Choroid plexus epithelial cell (primary cell): ENCODE measurements at regions not wholly inside any gene's neighbourhood (a gene's known extent, or its start where the extent isn't known, plus 50 kb on each side); places are given as distances from the start of the nearest gene placed in this dataset.

ENCODE experiments used
- DNase-seq: peaks from one replicate; pipeline ENCODE4 v3.0.0-alpha.2; 2010; ENCODE audit warnings: low read depth
- H3K4me3 ChIP-seq: 2 replicates; pipeline ENCODE4 v1.5.1; 2011; ENCODE audit warnings: low read depth, mild to moderate bottlenecking, control low read depth, low read length, moderate library complexity
- TF ChIP-seq, protein P1 (sequence below): conservative IDR thresholded peaks from 2 replicates; pipeline ENCODE4 v1.5.1; 2011; ENCODE audit warnings: low read depth, mild to moderate bottlenecking, control low read depth, inconsistent platforms, low read length, moderate library complexity

DNA sequence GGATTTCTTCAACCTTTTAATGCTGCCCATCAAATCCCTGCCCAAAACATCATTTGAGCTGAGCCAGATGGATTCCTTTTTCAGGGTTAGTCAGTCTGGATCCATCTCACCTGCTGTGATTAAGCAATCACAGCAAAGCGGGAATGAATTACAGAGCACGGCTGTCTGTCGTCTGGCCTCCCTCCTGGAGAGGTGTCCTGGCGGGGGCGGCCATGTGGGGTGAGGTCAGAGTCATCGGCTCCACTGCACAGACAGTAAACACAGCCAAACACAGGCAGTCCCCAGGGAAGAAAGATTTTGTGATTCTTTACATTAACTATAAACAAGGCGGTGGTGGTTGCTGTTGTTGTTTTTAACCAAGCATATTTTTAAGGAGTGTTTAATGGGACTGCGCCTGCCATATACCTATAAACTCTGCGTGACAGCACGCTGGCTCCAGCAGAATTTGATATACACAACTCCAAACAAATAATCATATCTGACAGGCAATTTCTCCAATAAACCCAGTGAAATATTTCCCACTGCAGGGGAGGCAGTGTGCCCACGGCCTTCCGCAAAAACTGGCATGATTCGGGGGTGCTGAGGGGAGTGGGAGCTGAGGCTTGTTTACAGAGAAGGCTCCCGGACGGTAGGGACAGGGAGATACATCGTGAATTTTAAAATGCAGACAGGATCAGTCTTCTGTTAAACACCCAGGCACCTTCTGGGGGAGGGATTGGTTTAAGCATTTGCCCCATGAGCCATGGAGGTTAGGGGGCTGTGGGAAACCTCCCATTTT is 232.0 kb upstream of the PMEPA1 start:
- peak; percentile 4 for DNase-seq
- TF ChIP-seq, protein P1, sequence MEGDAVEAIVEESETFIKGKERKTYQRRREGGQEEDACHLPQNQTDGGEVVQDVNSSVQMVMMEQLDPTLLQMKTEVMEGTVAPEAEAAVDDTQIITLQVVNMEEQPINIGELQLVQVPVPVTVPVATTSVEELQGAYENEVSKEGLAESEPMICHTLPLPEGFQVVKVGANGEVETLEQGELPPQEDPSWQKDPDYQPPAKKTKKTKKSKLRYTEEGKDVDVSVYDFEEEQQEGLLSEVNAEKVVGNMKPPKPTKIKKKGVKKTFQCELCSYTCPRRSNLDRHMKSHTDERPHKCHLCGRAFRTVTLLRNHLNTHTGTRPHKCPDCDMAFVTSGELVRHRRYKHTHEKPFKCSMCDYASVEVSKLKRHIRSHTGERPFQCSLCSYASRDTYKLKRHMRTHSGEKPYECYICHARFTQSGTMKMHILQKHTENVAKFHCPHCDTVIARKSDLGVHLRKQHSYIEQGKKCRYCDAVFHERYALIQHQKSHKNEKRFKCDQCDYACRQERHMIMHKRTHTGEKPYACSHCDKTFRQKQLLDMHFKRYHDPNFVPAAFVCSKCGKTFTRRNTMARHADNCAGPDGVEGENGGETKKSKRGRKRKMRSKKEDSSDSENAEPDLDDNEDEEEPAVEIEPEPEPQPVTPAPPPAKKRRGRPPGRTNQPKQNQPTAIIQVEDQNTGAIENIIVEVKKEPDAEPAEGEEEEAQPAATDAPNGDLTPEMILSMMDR, result no peak

GRCh38 chr20:57940868-57941522 is 231.2 kb upstream of the PMEPA1 start:
- TF ChIP-seq, protein P1, result no peak
- no peak for DNase-seq
- H3K4me3 ChIP-seq, result no peak overlapping the region

More for the DNA sequence above, 232.0 kb upstream of the PMEPA1 start:
- H3K4me3 ChIP-seq, result no peak overlapping the region

DNA sequence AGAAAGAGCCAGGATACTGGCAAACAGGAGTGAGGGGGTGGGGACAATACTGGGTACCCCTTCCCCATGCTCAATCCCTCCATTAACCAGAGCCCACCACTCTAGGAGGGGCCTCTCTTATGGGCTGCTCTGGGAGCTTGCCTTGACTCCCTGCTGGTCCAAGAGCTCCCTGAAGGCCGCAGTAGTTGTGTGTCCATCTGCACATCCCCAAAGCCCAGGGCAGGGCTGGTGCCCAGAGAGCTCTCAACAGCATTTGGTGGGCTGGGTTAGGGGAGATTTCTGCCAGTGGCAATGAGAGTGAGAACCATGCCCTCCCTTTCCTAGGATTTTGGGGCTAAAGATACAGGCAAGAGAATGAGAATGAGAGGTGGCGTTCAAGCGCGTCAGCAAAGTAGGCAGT is 230.6 kb upstream of the PMEPA1 start:
- TF ChIP-seq, protein P1, result no peak
- no peak for DNase-seq
- no peak overlapping the region for H3K4me3 ChIP-seq

GRCh38 chr20:57939499-57939898 is 229.7 kb upstream of the PMEPA1 start:
- DNase-seq, result no peak
- TF ChIP-seq, protein P1, result no peak

GRCh38 chr20:57938158-57939108 is 228.6 kb upstream of the PMEPA1 start:
- TF ChIP-seq, protein P1, result no peak
- peak; percentile 8 for DNase-seq
- no peak overlapping the region for H3K4me3 ChIP-seq

More at GRCh38 chr20:57939499-57939898, 229.7 kb upstream of the PMEPA1 start:
- H3K4me3 ChIP-seq, result no peak overlapping the region

- no peak for DNase-seq
- no peak overlapping the region for H3K4me3 ChIP-seq
- TF ChIP-seq, protein P1, result no peak
These were observed 227.0 kb upstream of the PMEPA1 start for GRCh38 chr20:57936636-57937385.
